HEK293T (cell line): ENCODE measurements at regions not wholly inside any gene's neighbourhood (a gene's known extent, or its start where the extent isn't known, plus 50 kb on each side); places are given as distances from the start of the nearest gene placed in this dataset.

Experiments used
- FOXA1 ChIP-seq: fragments of 450-650 bp; IDR thresholded peaks from 2 replicates; pipeline ENCODE4 v1.6.1; 2016; ENCODE audit warnings: mild to moderate bottlenecking
- FOXM1 ChIP-seq: fragments of 450-650 bp; IDR thresholded peaks from 2 replicates; pipeline ENCODE4 v1.6.1; 2017; ENCODE audit warnings: mild to moderate bottlenecking, borderline replicate concordance
- PKNOX1 ChIP-seq: fragments of 450-650 bp; IDR thresholded peaks from 2 replicates; pipeline ENCODE4 v1.6.1; 2016

- TF ChIP-seq FOXA1 (no peak), FOXM1 (no peak), PKNOX1 (no peak)
These were observed 122.8 kb upstream of the PTPN1 start for GRCh38 chr20:50387218-50387995.
